ENCODE measurements at regions not wholly inside any gene's neighbourhood (a gene's known extent, or its start where the extent isn't known, plus 50 kb on each side); places are given as distances from the start of the nearest gene placed in this dataset.
"Not testable (repeated sequence)": the region's sequence is repeated elsewhere in the genome, so short reads cannot be mapped to it uniquely, and the experiment has no call there.

DNA sequence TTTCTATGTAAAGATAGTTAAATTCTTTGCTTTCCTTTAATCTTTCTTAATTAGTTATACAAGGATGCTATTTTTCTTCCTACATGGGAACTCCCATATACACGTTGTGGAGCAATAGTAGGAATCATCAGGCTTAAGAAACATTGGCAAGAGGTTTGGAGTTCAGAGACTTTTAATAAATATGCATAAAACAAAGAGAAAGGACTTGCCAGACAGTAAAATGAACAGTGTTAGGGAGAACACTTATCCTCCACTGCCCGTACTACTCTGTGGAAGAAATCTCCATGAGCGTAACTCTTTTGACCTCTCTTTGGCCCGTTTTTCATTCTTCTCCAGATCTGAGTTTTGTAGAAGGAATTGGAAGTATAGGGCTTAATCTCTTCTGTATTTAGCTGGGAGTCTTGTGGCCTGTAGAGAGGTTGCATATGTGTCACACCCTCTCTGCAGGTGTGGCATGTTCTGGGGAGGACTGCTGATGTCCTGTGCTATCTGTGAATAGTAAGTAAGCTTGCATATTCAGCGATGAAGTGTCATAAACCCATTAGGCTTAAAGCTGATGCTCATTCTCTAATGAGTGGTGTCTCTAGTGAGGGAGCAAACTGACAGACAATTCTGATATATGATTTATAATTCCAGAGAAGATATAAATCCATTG, 455.4 kb upstream of the FAR2 start:
- DNase-seq: no peak

DNA sequence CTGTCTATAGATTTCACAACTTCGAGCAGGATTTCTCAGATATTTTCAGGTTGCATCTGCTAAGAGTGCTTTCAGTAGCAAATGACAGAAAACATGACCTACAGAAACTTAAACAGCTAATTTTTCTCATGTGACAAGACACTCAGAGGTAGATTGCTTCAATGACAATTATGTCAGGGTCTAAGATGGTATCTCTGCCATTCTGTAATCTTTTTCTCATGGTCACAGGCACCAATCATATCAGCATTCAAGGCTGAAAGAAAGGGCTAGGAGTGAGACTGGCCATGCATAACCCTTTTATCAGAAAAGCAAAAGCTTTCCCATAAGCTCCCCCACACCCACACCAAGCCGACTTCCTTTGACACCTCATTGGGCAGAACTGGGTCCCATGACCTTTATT, 450.5 kb upstream of the FAR2 start:
- no peak for DNase-seq

DNA sequence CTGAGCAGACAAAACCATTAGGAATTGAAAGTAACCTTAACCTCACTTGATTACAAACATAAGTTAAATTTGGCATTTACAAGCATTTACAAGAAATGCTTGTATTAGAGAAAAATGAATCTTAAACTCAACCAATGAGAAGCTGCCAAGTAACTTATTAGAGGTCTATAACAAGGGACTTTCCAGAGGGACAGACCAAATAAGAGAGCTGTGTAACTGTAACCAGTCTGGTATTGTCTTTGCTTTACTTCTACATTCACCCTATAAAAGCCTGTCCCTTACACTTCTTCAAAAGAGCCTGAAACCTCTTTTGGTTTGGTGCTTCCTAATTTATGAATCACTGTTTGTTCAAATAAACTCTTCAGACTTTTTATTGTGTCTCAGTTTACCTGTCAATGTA, 450.0 kb upstream of the FAR2 start:
- no peak for DNase-seq

DNA sequence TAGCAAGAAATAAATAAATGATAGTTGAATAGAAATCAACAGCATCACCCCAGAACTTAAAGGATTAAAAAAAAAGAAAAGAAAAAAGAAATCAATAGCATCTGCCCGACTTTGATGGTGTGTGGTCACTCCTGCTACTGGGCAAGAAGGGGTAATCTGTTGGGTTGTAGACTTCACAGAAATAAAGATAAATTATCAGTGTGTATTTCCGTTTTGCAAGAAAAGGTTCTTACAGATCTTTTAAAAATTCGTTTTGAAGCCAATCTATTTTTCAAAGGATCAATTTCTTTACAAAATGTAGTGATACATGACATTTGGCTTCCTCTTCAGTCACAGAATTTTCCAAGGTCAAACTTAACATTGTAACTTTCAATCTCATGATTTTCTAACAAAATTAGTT, 448.9 kb upstream of the FAR2 start:
- DNase-seq: no peak

DNA sequence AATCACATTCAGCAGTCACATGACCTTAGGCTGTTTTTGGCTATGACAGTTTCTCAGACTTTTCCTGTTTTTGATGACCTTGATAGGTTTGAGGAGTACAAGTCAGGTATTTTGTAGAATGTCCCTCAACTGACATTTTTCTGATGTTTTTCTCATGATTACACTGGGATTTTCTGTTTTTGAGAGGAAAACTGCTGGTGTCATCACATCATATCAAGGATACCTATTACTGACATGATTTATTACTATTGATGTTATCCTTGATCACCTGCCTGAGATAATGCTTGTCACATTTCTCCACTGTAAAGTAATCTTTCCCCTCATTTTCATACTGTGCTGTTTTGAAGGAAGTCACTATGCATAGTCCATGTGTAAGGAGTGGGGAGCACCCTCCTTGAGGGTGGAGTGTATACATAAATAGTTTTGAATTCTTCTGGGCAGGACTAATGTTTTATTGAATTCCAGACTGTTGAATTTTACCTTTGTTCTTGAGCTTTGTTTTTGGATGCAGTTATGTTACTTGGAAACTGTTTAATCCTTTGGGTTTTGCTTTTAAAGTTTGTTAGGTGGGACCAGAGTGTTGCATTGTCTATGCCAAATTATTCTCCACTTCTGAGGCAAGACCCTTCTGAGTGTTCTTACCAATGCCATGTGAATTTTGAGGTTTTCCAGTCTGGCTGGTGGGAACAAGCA, 444.5 kb upstream of the FAR2 start:
- DNase-seq: no peak

DNA sequence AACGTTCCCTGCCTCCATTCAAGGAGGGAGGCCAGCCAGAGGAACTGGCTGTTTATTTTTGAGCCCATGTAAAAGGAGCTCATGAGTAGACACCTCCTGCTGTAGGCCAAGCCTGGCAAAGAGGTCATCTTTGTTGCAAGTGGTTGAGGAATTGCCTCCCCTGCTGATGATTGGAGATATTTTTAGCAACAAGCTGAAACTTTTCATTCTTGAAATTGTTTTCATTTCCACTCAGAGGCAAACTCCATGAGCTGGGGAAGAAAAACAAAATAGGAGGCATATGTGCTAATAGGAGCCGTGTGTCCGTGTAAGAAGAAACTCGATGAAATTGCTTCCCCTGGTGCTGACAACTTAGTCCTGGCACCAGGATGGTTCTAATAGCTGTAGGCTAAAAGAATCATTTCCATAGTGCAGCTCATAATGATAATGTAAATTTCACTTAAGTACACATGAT, 440.1 kb upstream of the FAR2 start:
- DNase-seq: peak; percentile 19

DNA sequence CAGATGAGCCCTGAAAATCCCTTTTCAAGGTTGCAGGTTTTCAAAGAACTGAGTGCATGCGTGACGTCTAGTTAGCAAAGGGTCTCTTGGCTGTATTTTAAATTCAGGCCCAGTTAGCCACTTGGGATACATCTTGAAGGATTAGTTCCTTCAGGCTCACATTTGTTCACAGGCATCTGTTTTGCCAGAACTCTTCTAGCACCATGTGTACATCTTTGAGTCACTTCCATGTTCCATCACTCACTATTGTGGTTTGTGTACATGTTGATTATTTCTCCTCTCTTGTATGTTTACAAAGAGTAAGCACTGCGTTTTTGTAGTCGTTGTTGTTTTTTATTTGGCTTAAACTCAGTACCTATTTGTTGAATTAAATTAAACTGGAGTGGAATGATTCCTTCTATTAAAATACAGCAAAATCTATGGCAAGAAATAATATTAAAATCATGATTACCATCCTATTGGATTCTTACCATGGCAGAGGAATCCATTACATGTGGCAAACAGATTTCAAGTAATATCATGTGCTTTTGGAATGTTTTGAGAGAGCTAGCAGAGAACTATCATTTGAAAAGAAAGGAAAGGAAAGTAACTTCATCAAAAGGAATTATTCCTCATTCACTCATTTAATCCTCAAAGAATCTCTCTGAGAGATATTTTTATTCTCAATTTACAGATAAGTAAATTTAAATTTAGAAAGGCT, 438.9 kb upstream of the FAR2 start:
- no peak for DNase-seq

DNA sequence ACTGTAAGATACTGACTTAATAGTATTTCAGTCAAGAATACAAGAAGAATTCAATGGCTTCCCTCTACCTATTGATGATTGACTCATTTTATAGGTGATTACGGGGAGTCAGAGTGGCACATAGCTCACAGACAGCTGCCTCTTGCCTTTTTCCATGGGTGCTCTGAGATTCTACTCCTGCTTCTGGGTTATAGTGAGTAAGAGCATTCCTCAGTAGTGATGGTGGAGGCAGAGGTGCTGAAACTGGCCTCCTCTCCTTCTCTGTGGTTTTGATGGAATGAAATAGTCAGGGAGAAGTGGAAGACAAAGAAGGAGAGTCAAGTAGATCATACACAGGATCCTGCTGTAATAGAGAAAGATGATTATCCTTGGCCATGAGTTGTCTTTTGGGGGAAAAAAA, 438.2 kb upstream of the FAR2 start:
- DNase-seq: peak; percentile 82

- no peak for DNase-seq
Measured at GRCh38 chr12:28711421-28711820, 437.7 kb upstream of the FAR2 start.

DNA sequence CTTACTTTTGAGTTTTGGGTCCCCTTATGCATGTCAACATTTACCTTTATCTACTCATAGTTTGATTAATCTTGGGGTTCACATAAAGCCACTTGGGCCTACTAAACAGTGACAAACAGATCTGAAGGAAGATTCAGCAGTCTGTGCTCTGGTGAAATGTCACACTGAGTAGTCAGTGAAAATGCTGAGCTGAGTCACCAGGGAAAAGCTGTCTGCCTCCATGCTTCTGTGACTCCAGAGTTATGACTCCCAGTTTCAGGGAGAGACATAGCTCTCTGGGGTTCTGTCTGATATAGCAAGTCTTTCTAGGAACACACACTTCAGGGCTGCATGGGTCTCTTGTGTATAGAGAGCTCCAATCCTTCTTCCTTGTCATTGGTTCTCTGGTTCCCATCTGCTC, 406.3 kb upstream of the FAR2 start:
- DNase-seq: no peak

- DNase-seq: no peak
Measured at GRCh38 chr12:28746734-28747325, 402.2 kb upstream of the FAR2 start.

- DNase-seq: no peak
Measured at GRCh38 chr12:28750946-28751685, 398.0 kb upstream of the FAR2 start.

DNA sequence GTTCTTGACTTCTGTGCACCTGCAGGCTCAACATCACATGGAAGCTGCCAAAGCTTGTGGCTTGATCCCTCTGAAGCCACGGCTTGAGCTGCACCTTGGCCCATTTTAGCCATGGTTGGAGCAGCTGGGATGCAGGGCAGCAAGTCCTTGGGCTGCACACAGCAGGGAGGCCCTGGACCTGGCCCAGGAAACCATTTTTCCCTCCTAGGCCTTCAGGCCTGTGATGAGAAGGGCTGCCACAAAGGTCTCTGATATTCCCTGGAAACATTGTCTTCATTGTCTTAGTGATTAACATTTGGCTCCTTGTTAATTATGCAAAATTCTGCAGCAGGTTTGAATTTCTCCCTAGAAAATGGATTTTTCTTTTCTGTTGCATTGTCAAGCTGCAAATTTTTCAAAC, 394.1 kb upstream of the FAR2 start:
- DNase-seq: no peak

GRCh38 chr12:28759333-28759732, 389.7 kb upstream of the FAR2 start:
- peak; percentile 55 for DNase-seq

DNA sequence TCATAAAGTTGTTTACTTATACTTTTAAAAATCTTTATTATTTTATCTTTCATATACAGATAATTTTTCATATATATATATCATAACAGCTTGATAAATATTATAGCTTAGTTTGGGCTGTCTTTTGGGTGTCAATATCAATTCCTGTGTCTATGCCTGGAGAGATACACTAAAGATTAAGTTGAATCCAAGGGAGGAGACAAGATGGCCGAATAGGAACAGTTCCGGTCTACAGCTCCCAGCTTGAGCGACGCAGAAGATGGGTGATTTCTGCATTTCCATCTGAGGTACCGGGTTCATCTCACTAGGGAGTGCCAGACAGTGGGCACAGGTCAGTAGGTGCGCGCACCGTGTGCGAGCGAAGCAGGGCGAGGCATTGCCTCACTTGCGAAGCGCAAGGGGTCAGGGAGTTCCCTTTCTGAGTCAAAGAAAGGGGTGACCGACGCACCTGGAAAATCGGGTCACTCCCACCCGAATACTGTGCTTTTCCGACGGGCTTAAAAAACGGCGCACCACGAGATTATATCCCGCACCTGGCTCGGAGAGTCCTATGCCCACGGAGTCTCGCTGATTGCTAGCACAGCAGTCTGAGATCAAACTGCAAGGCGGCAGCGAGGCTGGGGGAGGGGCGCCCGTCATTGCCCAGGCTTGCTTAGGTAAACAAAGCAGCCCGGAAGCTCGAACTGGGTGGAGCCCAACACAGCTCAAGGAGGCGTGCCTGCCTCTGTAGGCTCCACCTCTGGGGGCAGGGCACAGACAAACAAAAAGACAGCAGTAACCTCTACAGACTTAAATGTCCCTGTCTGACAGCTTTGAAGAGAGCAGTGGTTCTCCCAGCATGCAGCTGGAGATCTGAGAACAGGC, 388.8 kb upstream of the FAR2 start:
- not testable (repeated sequence) for DNase-seq

GRCh38 chr12:28761897-28762296, 387.2 kb upstream of the FAR2 start:
- DNase-seq: not testable (repeated sequence)

DNA sequence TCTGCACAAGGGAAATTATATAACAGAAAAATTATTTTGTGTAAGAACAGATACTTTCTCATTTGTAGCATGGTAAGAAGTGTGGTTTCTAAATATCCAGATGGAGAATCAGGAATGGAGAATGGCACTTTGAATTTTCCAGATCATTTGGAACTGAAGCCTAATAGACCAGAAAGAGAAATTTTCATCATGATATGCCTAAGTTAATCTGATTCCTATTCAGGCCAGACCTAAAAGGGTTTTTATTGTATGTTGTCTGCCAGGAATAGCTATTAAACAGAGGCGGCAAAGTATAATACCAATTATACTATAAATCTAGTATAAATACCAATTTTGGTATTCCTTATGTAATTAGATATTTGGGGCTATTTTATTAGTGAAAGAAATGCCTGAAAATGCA, 382.7 kb upstream of the FAR2 start:
- DNase-seq: no peak

- no peak for DNase-seq
Measured at GRCh38 chr12:28767836-28768348, 381.2 kb upstream of the FAR2 start.

- no peak for DNase-seq
Measured at GRCh38 chr12:28770322-28770721, 378.8 kb upstream of the FAR2 start.

- DNase-seq: no peak
Measured at GRCh38 chr12:28771968-28772367, 377.1 kb upstream of the FAR2 start.

DNA sequence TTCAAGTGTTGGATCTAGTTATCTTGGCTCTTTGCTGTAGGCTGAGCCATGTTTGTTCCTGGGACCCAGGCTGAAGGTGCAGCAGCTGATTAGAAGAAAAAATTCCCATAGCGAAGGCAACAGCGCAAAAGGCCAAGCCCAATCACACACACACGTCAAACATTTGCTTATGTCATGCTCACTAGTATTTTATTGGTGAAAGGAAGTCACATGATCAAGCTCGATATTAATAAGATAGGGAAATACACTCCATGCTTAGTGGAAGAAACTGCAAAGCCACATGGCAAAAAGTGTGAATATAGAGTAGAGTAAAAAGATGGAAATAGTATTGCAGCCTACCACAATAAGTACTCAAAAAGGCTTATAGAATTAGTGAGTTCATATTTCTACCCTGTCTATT, 373.5 kb upstream of the FAR2 start:
- no peak for DNase-seq

DNA sequence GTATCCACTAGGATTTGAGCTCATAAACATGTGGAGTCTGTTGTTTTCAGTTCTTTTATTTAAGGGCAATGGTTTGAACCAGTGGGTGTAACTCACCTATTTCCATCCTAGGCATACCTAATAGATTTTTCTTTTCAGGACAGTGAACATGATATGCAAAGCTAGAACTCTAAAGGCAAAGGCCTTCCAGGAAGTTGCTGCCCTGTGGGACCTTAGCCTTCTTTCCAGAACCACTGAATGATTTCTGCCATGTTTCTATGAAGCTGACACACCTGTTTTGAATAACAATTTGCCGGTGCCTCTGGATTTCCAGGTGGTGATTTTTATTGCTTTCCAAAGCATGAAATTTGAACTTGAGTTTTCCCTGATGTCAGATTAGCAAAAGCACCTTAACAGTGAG, 372.9 kb upstream of the FAR2 start:
- DNase-seq: no peak
